ENCODE measurements at regions not wholly inside any gene's neighbourhood (a gene's known extent, or its start where the extent isn't known, plus 50 kb on each side); places are given as distances from the start of the nearest gene placed in this dataset.

GRCh38 chr4:189374176-189374575 is 566.5 kb upstream of the FRG1 start:
- DNase-seq, result peak in 1 of 3 donors; percentile 4

GRCh38 chr4:189376901-189377300 is 563.8 kb upstream of the FRG1 start:
- no peak for DNase-seq

GRCh38 chr4:189377569-189377968 is 563.1 kb upstream of the FRG1 start:
- DNase-seq, result no peak

- no peak for DNase-seq
Observed at GRCh38 chr4:189385098-189385497, 555.6 kb upstream of the FRG1 start.

- no peak for DNase-seq
Observed at GRCh38 chr4:189385579-189385978, 555.1 kb upstream of the FRG1 start.

GRCh38 chr4:189396435-189396834 is 544.2 kb upstream of the FRG1 start:
- DNase-seq, result no peak

GRCh38 chr4:189404271-189404670 is 536.4 kb upstream of the FRG1 start:
- no peak for DNase-seq

GRCh38 chr4:189409158-189409557 is 531.5 kb upstream of the FRG1 start:
- DNase-seq, result no peak

GRCh38 chr4:189414021-189414420 is 526.7 kb upstream of the FRG1 start:
- no peak for DNase-seq

GRCh38 chr4:189420572-189420971 is 520.1 kb upstream of the FRG1 start:
- peak in 1 of 3 donors; percentile 7 for DNase-seq

- no peak for DNase-seq
Observed at GRCh38 chr4:189436207-189436606, 504.5 kb upstream of the FRG1 start.

- DNase-seq, result no peak
Observed at GRCh38 chr4:189440716-189441115, 500.0 kb upstream of the FRG1 start.

- peak in 2 of 3 donors; percentile 32 to 33 for DNase-seq
Observed at GRCh38 chr4:189443341-189443740, 497.3 kb upstream of the FRG1 start.

GRCh38 chr4:189445613-189446012 is 495.1 kb upstream of the FRG1 start:
- DNase-seq, result peak; percentile 5 to 19 (median 7)

- no peak for DNase-seq
Observed at GRCh38 chr4:189463734-189464133, 476.9 kb upstream of the FRG1 start.

- peak; percentile 8 to 64 (median 51) for DNase-seq
Observed at GRCh38 chr4:189494407-189494806, 446.3 kb upstream of the FRG1 start.

GRCh38 chr4:189497516-189497915 is 443.2 kb upstream of the FRG1 start:
- DNase-seq, result no peak

- DNase-seq, result no peak
Observed at GRCh38 chr4:189497996-189498395, 442.7 kb upstream of the FRG1 start.

- no peak for DNase-seq
Observed at GRCh38 chr4:189498457-189498856, 442.2 kb upstream of the FRG1 start.

- DNase-seq, result no peak
Observed at GRCh38 chr4:189499696-189500095, 441.0 kb upstream of the FRG1 start.

GRCh38 chr4:189500970-189501369 is 439.7 kb upstream of the FRG1 start:
- no peak for DNase-seq

GRCh38 chr4:189502841-189503435 is 437.7 kb upstream of the FRG1 start:
- no peak for DNase-seq

GRCh38 chr4:189504220-189504619 is 436.5 kb upstream of the FRG1 start:
- no peak for DNase-seq

- no peak for DNase-seq
Observed at GRCh38 chr4:189505380-189505779, 435.3 kb upstream of the FRG1 start.

- no peak for DNase-seq
Observed at GRCh38 chr4:189506080-189506479, 434.6 kb upstream of the FRG1 start.
